Epidermal melanocyte (primary cell): ENCODE measurements at regions not wholly inside any gene's neighbourhood (a gene's known extent, or its start where the extent isn't known, plus 50 kb on each side); places are given as distances from the start of the nearest gene placed in this dataset.
A peak's percentile ranks its signal among the peaks of the same experiment; 100 is the strongest.

Experiments
- DNase-seq: peaks from one replicate; pipeline ENCODE4 v3.0.0; 2011; ENCODE audit warnings: low spot score; ENCODE audit not compliant: insufficient read length

GRCh38 chr5:126182971-126183695, 240.1 kb upstream of the GRAMD2B start:
- DNase-seq, result no peak

GRCh38 chr5:126184474-126184873, 238.7 kb upstream of the GRAMD2B start:
- no peak for DNase-seq

GRCh38 chr5:126186210-126186609, 237.0 kb upstream of the GRAMD2B start:
- no peak for DNase-seq

- no peak for DNase-seq
Measured at GRCh38 chr5:126188804-126189203, 234.4 kb upstream of the GRAMD2B start.

GRCh38 chr5:126189231-126189630, 234.0 kb upstream of the GRAMD2B start:
- no peak for DNase-seq

GRCh38 chr5:126189862-126190261, 233.3 kb upstream of the GRAMD2B start:
- DNase-seq, result no peak

GRCh38 chr5:126192226-126192625, 231.0 kb upstream of the GRAMD2B start:
- no peak for DNase-seq

GRCh38 chr5:126195410-126196100, 227.7 kb upstream of the GRAMD2B start:
- DNase-seq, result no peak

GRCh38 chr5:126198531-126198930, 224.7 kb upstream of the GRAMD2B start:
- DNase-seq, result no peak

- DNase-seq, result no peak
Measured at GRCh38 chr5:126199467-126199866, 223.7 kb upstream of the GRAMD2B start.

GRCh38 chr5:126208691-126209090, 214.5 kb upstream of the GRAMD2B start:
- no peak for DNase-seq

- no peak for DNase-seq
Measured at GRCh38 chr5:126210955-126211354, 212.3 kb upstream of the GRAMD2B start.

- no peak for DNase-seq
Measured at GRCh38 chr5:126219616-126220015, 203.6 kb upstream of the GRAMD2B start.

- DNase-seq, result no peak
Measured at GRCh38 chr5:126220725-126221124, 202.5 kb upstream of the GRAMD2B start.

GRCh38 chr5:126228934-126229333, 194.3 kb upstream of the GRAMD2B start:
- DNase-seq, result no peak

GRCh38 chr5:126233256-126233655, 190.0 kb upstream of the GRAMD2B start:
- peak; percentile 72 for DNase-seq

GRCh38 chr5:126234563-126235195, 188.5 kb upstream of the GRAMD2B start:
- DNase-seq, result no peak

- no peak for DNase-seq
Measured at GRCh38 chr5:126235628-126236027, 187.6 kb upstream of the GRAMD2B start.

GRCh38 chr5:126236994-126237393, 186.2 kb upstream of the GRAMD2B start:
- no peak for DNase-seq

GRCh38 chr5:126248611-126249010, 174.6 kb upstream of the GRAMD2B start:
- DNase-seq, result no peak

- DNase-seq, result no peak
Measured at GRCh38 chr5:126251024-126251423, 172.2 kb upstream of the GRAMD2B start.

GRCh38 chr5:126253406-126253805, 169.8 kb upstream of the GRAMD2B start:
- DNase-seq, result no peak
